ENCODE measurements at regions not wholly inside any gene's neighbourhood (a gene's known extent, or its start where the extent isn't known, plus 50 kb on each side); places are given as distances from the start of the nearest gene placed in this dataset.

DNA sequence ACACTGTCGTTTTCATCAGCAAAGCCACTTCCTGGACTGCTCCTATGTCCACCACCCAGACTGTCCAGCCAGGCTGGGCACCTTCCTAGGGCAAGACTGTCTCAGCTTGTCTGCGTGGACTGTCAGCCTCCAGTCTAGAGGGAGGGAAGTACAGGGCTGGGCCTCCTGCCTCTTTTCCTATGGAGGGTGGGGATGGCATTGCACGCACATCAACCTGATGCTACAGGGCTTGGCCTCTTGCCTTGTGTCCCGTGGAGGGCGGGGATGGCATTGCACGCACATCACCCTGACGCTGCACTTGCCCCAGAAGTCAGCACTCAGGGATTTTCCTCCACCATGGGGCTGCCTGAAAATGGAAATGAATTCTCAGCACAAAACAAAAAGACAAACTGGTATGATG is 304.2 kb upstream of the CDH4 start:
- no peak overlapping the region for H3K27ac ChIP-seq (ENCODE audit: low read depth in 1 of 2, low read length in 1 of 2)
- H3K4me3 ChIP-seq (ENCODE audit: low read length in 2 of 2) = no peak overlapping the region
- H3K9me3 ChIP-seq (ENCODE audit: control insufficient read depth in 2 of 2, insufficient read depth in 1 of 2, low read length in 1 of 2) = peaks cover 0 to 4% of the 10 kb centered on the region in 2 donors
- H3K36me3 ChIP-seq (ENCODE audit: control insufficient read depth in 2 of 2, insufficient read depth in 2 of 2, low read length in 1 of 2) = no peaks in the 10 kb centered on the region
- 90% methylated on average over 7 of the region's 7 CpGs for WGBS
- no peak for DNase-seq (ENCODE audit: low read depth in 6 of 9, low spot score in 9 of 9)
- H3K4me1 ChIP-seq (ENCODE audit: control insufficient read depth in 2 of 2, insufficient read depth in 2 of 2, low read length in 2 of 2) = no peaks in the 10 kb centered on the region
- no peaks in the 10 kb centered on the region for H3K27me3 ChIP-seq (ENCODE audit: control insufficient read depth in 2 of 2, insufficient read depth in 1 of 2, low read length in 1 of 2)

DNA sequence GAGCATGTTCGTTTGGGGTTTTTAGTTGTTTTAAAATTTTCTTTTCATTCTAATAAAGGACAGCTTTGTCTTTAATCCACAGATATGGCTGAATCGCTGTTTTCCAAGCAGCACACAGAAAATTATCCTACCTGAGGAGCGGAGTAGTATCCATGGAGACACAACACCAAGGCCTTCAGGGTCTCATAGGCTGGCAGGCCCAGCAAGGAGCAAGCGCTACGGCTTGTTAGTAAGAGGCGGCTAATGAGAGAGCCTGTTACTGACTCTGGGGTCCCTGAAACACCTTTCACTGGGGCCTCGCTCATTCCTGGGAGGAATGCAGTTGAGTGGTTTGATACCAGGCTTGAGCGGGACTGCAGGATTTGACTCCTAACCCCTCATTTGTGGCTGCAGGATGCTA is 303.8 kb upstream of the CDH4 start:
- H3K9me3 ChIP-seq (ENCODE audit: control insufficient read depth in 2 of 2, insufficient read depth in 1 of 2, low read length in 1 of 2) = peaks cover 0 to 4% of the 10 kb centered on the region in 2 donors
- no peak overlapping the region for H3K27ac ChIP-seq (ENCODE audit: low read depth in 1 of 2, low read length in 1 of 2)
- no peak for DNase-seq (ENCODE audit: low read depth in 6 of 9, low spot score in 9 of 9)
- H3K4me1 ChIP-seq (ENCODE audit: control insufficient read depth in 2 of 2, insufficient read depth in 2 of 2, low read length in 2 of 2) = no peaks in the 10 kb centered on the region
- H3K27me3 ChIP-seq (ENCODE audit: control insufficient read depth in 2 of 2, insufficient read depth in 1 of 2, low read length in 1 of 2) = no peaks in the 10 kb centered on the region
- H3K36me3 ChIP-seq (ENCODE audit: control insufficient read depth in 2 of 2, insufficient read depth in 2 of 2, low read length in 1 of 2) = no peaks in the 10 kb centered on the region
- WGBS = 92% methylated on average over 8 of the region's 8 CpGs
- H3K4me3 ChIP-seq (ENCODE audit: low read length in 2 of 2) = no peak overlapping the region

DNA sequence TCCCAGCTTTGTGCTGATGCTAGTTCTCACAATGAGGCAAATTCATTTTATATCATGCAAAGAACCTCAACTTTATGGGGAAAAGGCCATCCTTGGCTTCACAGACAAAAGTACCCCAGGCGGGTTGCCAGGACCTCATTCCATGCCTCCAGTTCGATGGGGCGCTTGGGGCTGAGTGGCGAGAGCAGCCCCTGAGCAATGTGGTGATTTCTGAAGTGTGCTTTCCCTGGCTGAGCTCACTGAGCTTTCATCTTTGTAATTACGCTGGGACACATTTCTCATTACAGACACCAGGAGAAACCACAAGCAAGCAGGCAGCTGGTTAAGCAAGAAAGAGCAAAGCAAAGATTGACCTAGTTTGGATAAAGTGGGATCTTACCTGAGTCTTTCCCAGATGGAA is 301.5 kb upstream of the CDH4 start:
- H3K27me3 ChIP-seq (ENCODE audit: control insufficient read depth in 2 of 2, insufficient read depth in 1 of 2, low read length in 1 of 2) = no peaks in the 10 kb centered on the region
- no peak overlapping the region for H3K4me3 ChIP-seq (ENCODE audit: low read length in 2 of 2)
- 85% methylated on average over 5 of the region's 5 CpGs for WGBS
- H3K27ac ChIP-seq (ENCODE audit: low read depth in 1 of 2, low read length in 1 of 2) = no peak overlapping the region
- no peaks in the 10 kb centered on the region for H3K36me3 ChIP-seq (ENCODE audit: control insufficient read depth in 2 of 2, insufficient read depth in 2 of 2, low read length in 1 of 2)
- peaks cover 0 to 4% of the 10 kb centered on the region in 2 donors for H3K9me3 ChIP-seq (ENCODE audit: control insufficient read depth in 2 of 2, insufficient read depth in 1 of 2, low read length in 1 of 2)
- no peak for DNase-seq (ENCODE audit: low read depth in 6 of 9, low spot score in 9 of 9)
- H3K4me1 ChIP-seq (ENCODE audit: control insufficient read depth in 2 of 2, insufficient read depth in 2 of 2, low read length in 2 of 2) = no peaks in the 10 kb centered on the region

DNA sequence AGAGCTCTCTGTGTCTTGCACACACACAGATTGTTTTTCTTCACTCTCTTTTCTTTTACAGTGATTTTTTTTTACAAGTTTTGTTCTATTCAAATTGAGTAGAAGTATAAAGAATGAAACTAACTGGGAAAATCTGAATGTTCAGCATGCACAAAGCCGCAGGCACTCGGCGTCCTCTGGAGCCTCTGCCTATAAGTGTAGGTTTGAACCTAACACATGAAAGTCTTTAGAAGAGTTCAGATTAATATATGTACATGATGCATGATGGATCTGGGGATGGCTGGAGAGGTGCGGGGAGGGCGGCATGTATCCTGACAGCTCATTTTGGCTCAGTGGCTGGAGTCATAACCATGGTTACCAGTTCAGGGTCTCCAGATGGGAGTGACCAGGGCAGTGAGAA is 301.1 kb upstream of the CDH4 start:
- no peak overlapping the region for H3K4me3 ChIP-seq (ENCODE audit: low read length in 2 of 2)
- DNase-seq (ENCODE audit: low read depth in 6 of 9, low spot score in 9 of 9) = no peak
- H3K4me1 ChIP-seq (ENCODE audit: control insufficient read depth in 2 of 2, insufficient read depth in 2 of 2, low read length in 2 of 2) = no peaks in the 10 kb centered on the region
- no peaks in the 10 kb centered on the region for H3K27me3 ChIP-seq (ENCODE audit: control insufficient read depth in 2 of 2, insufficient read depth in 1 of 2, low read length in 1 of 2)
- H3K27ac ChIP-seq (ENCODE audit: low read depth in 1 of 2, low read length in 1 of 2) = no peak overlapping the region
- peaks cover 0 to 4% of the 10 kb centered on the region in 2 donors for H3K9me3 ChIP-seq (ENCODE audit: control insufficient read depth in 2 of 2, insufficient read depth in 1 of 2, low read length in 1 of 2)
- no peaks in the 10 kb centered on the region for H3K36me3 ChIP-seq (ENCODE audit: control insufficient read depth in 2 of 2, insufficient read depth in 2 of 2, low read length in 1 of 2)
- 94% methylated on average over 5 of the region's 5 CpGs for WGBS

DNA sequence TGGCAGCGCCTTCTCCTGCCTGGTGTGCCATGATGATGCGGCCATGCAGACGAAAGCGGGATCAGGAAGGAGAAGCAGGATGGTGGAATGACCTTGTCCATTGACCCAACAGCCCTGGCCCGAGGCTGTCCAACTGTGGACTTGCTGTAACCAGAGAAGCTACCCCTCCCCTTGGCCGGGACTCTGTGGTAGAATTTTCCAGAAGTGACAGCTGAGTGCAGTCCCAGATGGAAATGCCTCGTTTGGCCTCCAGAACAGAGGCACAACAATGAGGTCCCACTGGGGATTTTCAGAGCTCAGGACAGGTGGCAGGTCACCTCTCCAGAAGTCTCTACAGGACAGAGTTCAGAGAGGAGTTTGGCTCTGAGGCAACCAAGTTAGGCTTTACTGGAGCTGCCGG is 299.2 kb upstream of the CDH4 start:
- WGBS = 91% methylated on average over 8 of the region's 8 CpGs

DNA sequence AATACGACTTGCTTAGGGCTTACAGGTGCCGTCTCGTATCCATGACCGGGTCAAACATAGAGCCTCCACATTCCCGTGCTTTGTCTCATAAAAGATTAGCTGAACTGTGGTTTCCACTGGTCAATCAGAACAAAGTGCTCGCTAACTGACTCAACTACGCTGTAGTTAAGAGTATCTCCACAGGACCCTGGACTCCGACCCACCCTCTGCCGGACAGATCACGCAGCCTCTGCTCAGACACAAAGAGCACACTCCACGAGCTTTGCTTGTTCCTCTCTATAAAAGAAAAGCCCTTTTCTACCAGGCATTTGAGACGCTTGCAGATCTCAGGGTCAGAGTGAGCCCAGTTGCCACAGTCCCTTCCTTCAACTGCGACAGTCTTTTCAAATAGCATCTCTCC is 298.7 kb upstream of the CDH4 start:
- DNase-seq (ENCODE audit: low read depth in 6 of 9, low spot score in 9 of 9) = no peak
- 90% methylated on average over 13 of the region's 13 CpGs for WGBS
- peaks cover 0 to 4% of the 10 kb centered on the region in 2 donors for H3K9me3 ChIP-seq (ENCODE audit: control insufficient read depth in 2 of 2, insufficient read depth in 1 of 2, low read length in 1 of 2)
- no peaks in the 10 kb centered on the region for H3K4me1 ChIP-seq (ENCODE audit: control insufficient read depth in 2 of 2, insufficient read depth in 2 of 2, low read length in 2 of 2)
- no peaks in the 10 kb centered on the region for H3K27me3 ChIP-seq (ENCODE audit: control insufficient read depth in 2 of 2, insufficient read depth in 1 of 2, low read length in 1 of 2)
- no peak overlapping the region for H3K4me3 ChIP-seq (ENCODE audit: low read length in 2 of 2)
- H3K27ac ChIP-seq (ENCODE audit: low read depth in 1 of 2, low read length in 1 of 2) = no peak overlapping the region
- no peaks in the 10 kb centered on the region for H3K36me3 ChIP-seq (ENCODE audit: control insufficient read depth in 2 of 2, insufficient read depth in 2 of 2, low read length in 1 of 2)

More for the DNA sequence above, 299.2 kb upstream of the CDH4 start:
- H3K4me1 ChIP-seq (ENCODE audit: control insufficient read depth in 2 of 2, insufficient read depth in 2 of 2, low read length in 2 of 2) = no peaks in the 10 kb centered on the region
- H3K27me3 ChIP-seq (ENCODE audit: control insufficient read depth in 2 of 2, insufficient read depth in 1 of 2, low read length in 1 of 2) = no peaks in the 10 kb centered on the region
- no peak overlapping the region for H3K4me3 ChIP-seq (ENCODE audit: low read length in 2 of 2)
- DNase-seq (ENCODE audit: low read depth in 6 of 9, low spot score in 9 of 9) = no peak
- H3K27ac ChIP-seq (ENCODE audit: low read depth in 1 of 2, low read length in 1 of 2) = no peak overlapping the region
- peaks cover 0 to 4% of the 10 kb centered on the region in 2 donors for H3K9me3 ChIP-seq (ENCODE audit: control insufficient read depth in 2 of 2, insufficient read depth in 1 of 2, low read length in 1 of 2)
- no peaks in the 10 kb centered on the region for H3K36me3 ChIP-seq (ENCODE audit: control insufficient read depth in 2 of 2, insufficient read depth in 2 of 2, low read length in 1 of 2)

DNA sequence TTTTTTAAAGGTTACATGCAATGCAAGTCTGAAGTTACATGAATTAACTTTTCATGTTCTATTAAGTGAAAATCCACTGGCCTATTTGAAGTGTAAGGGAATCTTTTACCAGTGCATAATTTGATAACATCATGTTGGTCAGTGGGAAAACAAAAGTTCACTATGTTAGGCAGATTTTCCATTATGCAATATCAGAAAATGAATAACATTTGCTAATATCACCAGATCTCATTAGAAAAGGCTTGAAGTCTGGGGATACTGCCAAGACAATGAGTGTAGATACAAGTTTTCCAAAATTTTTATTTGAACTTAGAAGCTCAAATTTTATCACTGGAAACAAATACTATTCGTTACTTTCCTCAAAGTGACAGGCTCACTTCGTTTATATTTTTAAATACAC is 296.4 kb upstream of the CDH4 start:
- Histone ChIP-seq H3K27ac (ENCODE audit: low read depth in 1 of 2, low read length in 1 of 2) (no peak overlapping the region), H3K4me1 (ENCODE audit: control insufficient read depth in 2 of 2, insufficient read depth in 2 of 2, low read length in 2 of 2) (no peaks in the 10 kb centered on the region), H3K27me3 (ENCODE audit: control insufficient read depth in 2 of 2, insufficient read depth in 1 of 2, low read length in 1 of 2) (no peaks in the 10 kb centered on the region), H3K36me3 (ENCODE audit: control insufficient read depth in 2 of 2, insufficient read depth in 2 of 2, low read length in 1 of 2) (no peaks in the 10 kb centered on the region), H3K4me3 (ENCODE audit: low read length in 2 of 2) (no peak overlapping the region), H3K9me3 (ENCODE audit: control insufficient read depth in 2 of 2, insufficient read depth in 1 of 2, low read length in 1 of 2) (no peaks in the 10 kb centered on the region)
- 81% methylated on average over 2 of the region's 2 CpGs for WGBS
- no peak for DNase-seq (ENCODE audit: low read depth in 6 of 9, low spot score in 9 of 9)

DNA sequence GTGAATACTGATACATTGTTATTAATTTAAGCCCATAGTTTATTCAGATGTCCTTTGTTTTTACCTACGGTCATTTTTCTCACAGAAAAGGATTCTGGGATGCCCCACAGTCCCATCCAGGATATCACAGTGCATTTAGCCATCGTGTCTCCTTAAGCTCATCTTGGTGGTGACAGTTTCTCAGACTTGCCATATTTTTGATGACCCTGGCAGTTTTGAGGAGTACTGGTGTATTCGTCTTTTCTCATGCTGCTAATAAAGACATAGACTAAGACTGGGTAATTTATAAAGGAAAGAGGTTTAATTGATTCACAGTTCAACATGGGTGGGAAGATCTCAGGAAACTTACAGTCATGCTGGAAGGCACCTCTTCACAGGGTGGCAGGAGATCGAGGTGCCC is 295.9 kb upstream of the CDH4 start:
- DNase-seq (ENCODE audit: low read depth in 6 of 9, low spot score in 9 of 9) = no peak
- 88% methylated on average over 4 of the region's 4 CpGs for WGBS
- no peaks in the 10 kb centered on the region for H3K9me3 ChIP-seq (ENCODE audit: control insufficient read depth in 2 of 2, insufficient read depth in 1 of 2, low read length in 1 of 2)
- H3K27me3 ChIP-seq (ENCODE audit: control insufficient read depth in 2 of 2, insufficient read depth in 1 of 2, low read length in 1 of 2) = no peaks in the 10 kb centered on the region
- no peaks in the 10 kb centered on the region for H3K4me1 ChIP-seq (ENCODE audit: control insufficient read depth in 2 of 2, insufficient read depth in 2 of 2, low read length in 2 of 2)
- no peak overlapping the region for H3K4me3 ChIP-seq (ENCODE audit: low read length in 2 of 2)
- H3K36me3 ChIP-seq (ENCODE audit: control insufficient read depth in 2 of 2, insufficient read depth in 2 of 2, low read length in 1 of 2) = no peaks in the 10 kb centered on the region
- H3K27ac ChIP-seq (ENCODE audit: low read depth in 1 of 2, low read length in 1 of 2) = no peak overlapping the region

DNA sequence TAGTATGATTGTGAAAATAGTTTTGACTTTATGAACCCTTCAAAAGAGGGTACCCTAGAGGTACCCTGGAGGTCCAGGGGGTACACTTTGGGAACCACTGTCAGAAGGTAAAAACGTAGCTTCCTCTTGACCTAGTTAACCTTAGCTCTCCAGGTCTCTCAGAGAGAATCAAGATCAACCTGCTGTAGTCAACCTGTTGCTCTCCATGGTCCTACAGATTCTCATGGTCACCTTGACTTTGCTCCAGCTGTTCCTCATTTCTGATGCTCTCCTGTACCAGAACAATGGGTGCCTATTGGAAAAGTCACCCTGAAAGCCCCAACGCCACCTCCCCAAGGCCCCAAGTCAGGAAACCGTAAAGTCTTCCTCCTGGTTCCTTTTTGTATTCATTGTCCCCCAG is 294.4 kb upstream of the CDH4 start:
- 80% methylated on average over 3 of the region's 3 CpGs for whole genome bisulfite sequencing
- no peak overlapping the region for H3K4me3 ChIP-seq (ENCODE audit: low read length in 2 of 2)
- H3K27ac ChIP-seq (ENCODE audit: low read depth in 1 of 2, low read length in 1 of 2) = no peak overlapping the region
- no peaks in the 10 kb centered on the region for H3K36me3 ChIP-seq (ENCODE audit: control insufficient read depth in 2 of 2, insufficient read depth in 2 of 2, low read length in 1 of 2)
- no peaks in the 10 kb centered on the region for H3K4me1 ChIP-seq (ENCODE audit: control insufficient read depth in 2 of 2, insufficient read depth in 2 of 2, low read length in 2 of 2)
- no peaks in the 10 kb centered on the region for H3K9me3 ChIP-seq (ENCODE audit: control insufficient read depth in 2 of 2, insufficient read depth in 1 of 2, low read length in 1 of 2)
- DNase-seq (ENCODE audit: low read depth in 6 of 9, low spot score in 9 of 9) = no peak
- no peaks in the 10 kb centered on the region for H3K27me3 ChIP-seq (ENCODE audit: control insufficient read depth in 2 of 2, insufficient read depth in 1 of 2, low read length in 1 of 2)

DNA sequence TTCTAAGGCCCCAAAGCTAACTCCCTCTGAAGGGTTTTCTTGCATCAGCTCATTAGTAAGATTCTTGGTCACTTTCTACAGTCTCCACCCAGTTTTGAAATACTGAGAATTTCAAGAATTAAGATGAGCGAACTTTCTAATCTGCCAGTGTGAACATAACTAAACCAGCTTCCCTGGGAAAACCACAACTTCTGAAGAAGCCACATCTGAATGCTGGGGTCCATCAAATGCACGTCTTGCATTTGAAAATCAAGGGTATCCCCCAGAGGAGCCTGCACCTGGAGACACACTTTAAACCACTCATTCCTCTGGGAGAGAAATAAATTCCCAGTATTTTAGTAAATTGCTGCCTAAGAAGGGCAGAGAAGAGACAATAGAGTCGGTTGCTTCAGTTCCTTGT is 292.1 kb upstream of the CDH4 start:
- no peaks in the 10 kb centered on the region for H3K27me3 ChIP-seq (ENCODE audit: control insufficient read depth in 2 of 2, insufficient read depth in 1 of 2, low read length in 1 of 2)
- no peak for DNase-seq (ENCODE audit: low read depth in 6 of 9, low spot score in 9 of 9)
- no peaks in the 10 kb centered on the region for H3K36me3 ChIP-seq (ENCODE audit: control insufficient read depth in 2 of 2, insufficient read depth in 2 of 2, low read length in 1 of 2)
- H3K4me1 ChIP-seq (ENCODE audit: control insufficient read depth in 2 of 2, insufficient read depth in 2 of 2, low read length in 2 of 2) = no peaks in the 10 kb centered on the region
- no peak overlapping the region for H3K27ac ChIP-seq (ENCODE audit: low read depth in 1 of 2, low read length in 1 of 2)
- no peak overlapping the region for H3K4me3 ChIP-seq (ENCODE audit: low read length in 2 of 2)
- WGBS = 65% methylated on average over 3 of the region's 3 CpGs
- H3K9me3 ChIP-seq (ENCODE audit: control insufficient read depth in 2 of 2, insufficient read depth in 1 of 2, low read length in 1 of 2) = no peaks in the 10 kb centered on the region

Measured in thymus (tissue), 11 donors.